GM12878 (cell line): ENCODE measurements at regions not wholly inside any gene's neighbourhood (a gene's known extent, or its start where the extent isn't known, plus 50 kb on each side); places are given as distances from the start of the nearest gene placed in this dataset.

ENCODE experiments used
- ATAC-seq: fragments of 200-7000 bp; cut with Tn5 transposase; 3 replicates; pipeline ENCODE4 v1.9.1; 2020; ENCODE audit warnings: mild to moderate bottlenecking, moderate library complexity
- BruUV-seq: library from RNA; stranded (reverse); fragments of 400-500 nt; replicated peaks from 2 replicates; lab custom pipeline; 2021; lab: Mats Ljungman, UMichigan
- CTCF ChIA-PET: fragments of 300-600 bp; sonication (Branson Sonifier 250); formaldehyde crosslinking; extraction: SDS; loops from one replicate; lab custom pipeline; 2021; ENCODE audit warnings: inconsistent platforms; lab: Yijun Ruan, JAX
- POLR2A ChIA-PET: fragments of 350-600 bp; formaldehyde crosslinking; extraction: SDS; loops from one replicate; lab custom pipeline; 2021; ENCODE audit warnings: inconsistent platforms; lab: Charles Lee
- RAD21 ChIA-PET: fragments of 300-600 bp; sonication (Branson Sonifier 250); formaldehyde crosslinking; loops from one replicate; lab custom pipeline; 2023; ENCODE audit warnings: antibody characterized with exemption; ENCODE audit not compliant: unreplicated experiment; lab: Charles Lee
- SMC1A ChIA-PET: fragments of 300-600 bp; sonication (Branson Sonifier 250); formaldehyde crosslinking; loops from one replicate; lab custom pipeline; 2023; ENCODE audit not compliant: unreplicated experiment, uncharacterized antibody; lab: Charles Lee
- DNase-seq: peaks from one replicate; pipeline ENCODE4 v3.0.0-alpha.2; 2011; ENCODE audit warnings: low read depth, low spot score
- FAIRE-seq: peaks from 3 replicates; lab custom pipeline; 2011; peaks lifted over from hg19 to GRCh38; lab: Jason Lieb, UNC
- H2AFZ ChIP-seq: 2 replicates; pipeline ENCODE4 v1.6.0; 2011; ENCODE audit warnings: low read depth, low read length, control low read depth; ENCODE audit not compliant: control insufficient read depth
- H3K27ac ChIP-seq: 2 replicates; pipeline ENCODE4 v1.5.1; 2011; ENCODE audit warnings: control low read depth; ENCODE audit not compliant: control insufficient read depth, insufficient read depth
- H3K27me3 ChIP-seq, 2 experiments: replicated peaks in 1 of 2; 2 replicates each; pipeline versions ENCODE4 v1.6.0 to v1.6.1; 2011; ENCODE audit warnings: low read length in 1 of 2; ENCODE audit not compliant: control insufficient read depth in 2 of 2, insufficient read depth in 2 of 2
- H3K36me3 ChIP-seq, 2 experiments: 2 replicates each; pipeline ENCODE4 v1.5.1; 2011; ENCODE audit warnings: low read length in 1 of 2; ENCODE audit not compliant: control insufficient read depth in 2 of 2, insufficient read depth in 2 of 2
- H3K4me1 ChIP-seq: 2 replicates; pipeline ENCODE4 v1.6.1; 2011; ENCODE audit warnings: mild to moderate bottlenecking, low read length, moderate library complexity, mixed read lengths; ENCODE audit not compliant: control insufficient read depth, insufficient read depth
- H3K4me2 ChIP-seq: 2 replicates; pipeline ENCODE4 v1.6.0; 2011; ENCODE audit warnings: control low read depth; ENCODE audit not compliant: control insufficient read depth, insufficient read depth
- H3K4me3 ChIP-seq: fragments of 200-600 bp; sonication (generic); 2 replicates; pipeline ENCODE4 v1.5.1; 2016
- H3K79me2 ChIP-seq: 2 replicates; pipeline ENCODE4 v1.6.0; 2011; ENCODE audit warnings: low read length; ENCODE audit not compliant: control insufficient read depth, insufficient read depth
- H3K9ac ChIP-seq: 2 replicates; pipeline ENCODE4 v1.8.0; 2011; ENCODE audit warnings: low read length, control low read depth, mixed read lengths; ENCODE audit not compliant: control insufficient read depth, insufficient read depth
- H3K9me3 ChIP-seq: replicated peaks from 3 replicates; pipeline ENCODE4 v1.5.1; 2011; ENCODE audit warnings: mild to moderate bottlenecking, low read length; ENCODE audit not compliant: control insufficient read depth, insufficient read depth
- H4K20me1 ChIP-seq: 2 replicates; pipeline ENCODE4 v1.6.0; 2011; ENCODE audit not compliant: control insufficient read depth, insufficient read depth
- ASH2L ChIP-seq: fragments of 300-600, 200-600 bp; sonication (generic); IDR thresholded peaks from 2 replicates; pipeline ENCODE4 v1.6.1; 2017; ENCODE audit warnings: low read depth, mild to moderate bottlenecking, borderline replicate concordance
- CHD1 ChIP-seq: IDR thresholded peaks from 2 replicates; pipeline ENCODE4 v1.6.1; 2012; ENCODE audit warnings: low read depth, low read length, improper control_type of control experiment
- DPF2 ChIP-seq: fragments of 450-650 bp; IDR thresholded peaks from 2 replicates; pipeline ENCODE4 v1.6.1; 2017; ENCODE audit warnings: mild to moderate bottlenecking
- GATAD2B ChIP-seq: fragments of 450-650 bp; conservative IDR thresholded peaks from 2 replicates; pipeline ENCODE4 v1.6.1; 2017; ENCODE audit warnings: low read depth, mild to moderate bottlenecking, moderate library complexity
- IRF4 ChIP-seq: IDR thresholded peaks from 2 replicates; pipeline ENCODE4 v1.6.1; 2011; ENCODE audit warnings: low read depth, low read length
- JUND ChIP-seq: IDR thresholded peaks from 2 replicates; pipeline ENCODE4 v1.6.1; 2012; ENCODE audit warnings: low read depth, mild to moderate bottlenecking, low read length, improper control_type of control experiment, moderate library complexity
- MAX ChIP-seq: IDR thresholded peaks from 2 replicates; pipeline ENCODE4 v1.6.1; 2012; ENCODE audit warnings: low read depth, low read length, improper control_type of control experiment
- NFYB ChIP-seq: IDR thresholded peaks from 2 replicates; pipeline ENCODE4 v1.6.1; 2011; ENCODE audit warnings: low read depth, mild to moderate bottlenecking, low read length, improper control_type of control experiment, moderate library complexity; ENCODE audit not compliant: insufficient read depth
- PAX5 ChIP-seq: IDR thresholded peaks from 2 replicates; pipeline ENCODE4 v1.6.1; 2011; ENCODE audit warnings: low read depth, low read length, borderline replicate concordance
- POLR2A ChIP-seq: IDR thresholded peaks from 2 replicates; pipeline ENCODE4 v1.6.1; 2011; ENCODE audit warnings: low read depth, mild to moderate bottlenecking, low read length
- RCOR1 ChIP-seq: conservative IDR thresholded peaks from 2 replicates; pipeline ENCODE4 v1.6.1; 2012; ENCODE audit warnings: low read depth, low read length, improper control_type of control experiment
- RUNX3 ChIP-seq: IDR thresholded peaks from 2 replicates; pipeline ENCODE4 v1.6.1; 2012; ENCODE audit warnings: low read length, inconsistent platforms
- SMAD1 ChIP-seq: fragments of 450-650 bp; IDR thresholded peaks from 2 replicates; pipeline ENCODE4 v1.6.1; 2018; ENCODE audit warnings: mild to moderate bottlenecking, low read depth; ENCODE audit not compliant: partially characterized antibody
- SRF ChIP-seq, 2 experiments: IDR thresholded peaks; 2 replicates each; pipeline ENCODE4 v1.6.1; 2011; ENCODE audit warnings: low read depth in 2 of 2, low read length in 2 of 2, mild to moderate bottlenecking in 1 of 2, moderate library complexity in 1 of 2
- STAT3 ChIP-seq: IDR thresholded peaks from 2 replicates; pipeline ENCODE4 v1.6.1; 2011; ENCODE audit warnings: low read depth, low read length, improper control_type of control experiment
- SUZ12 ChIP-seq: fragments of 200-600 bp; sonication (generic); IDR thresholded peaks from one replicate; pipeline ENCODE4 v1.6.1; 2018; ENCODE audit warnings: antibody characterized with exemption, mild to moderate bottlenecking; ENCODE audit not compliant: unreplicated experiment
- YBX1 ChIP-seq: fragments of 450-650 bp; IDR thresholded peaks from 2 replicates; pipeline ENCODE4 v1.6.1; 2016; ENCODE audit warnings: antibody characterized with exemption
- ZBED1 ChIP-seq: IDR thresholded peaks from 2 replicates; pipeline ENCODE4 v1.6.1; 2016; ENCODE audit warnings: borderline replicate concordance
- ZNF217 ChIP-seq: fragments of 450-650 bp; IDR thresholded peaks from 2 replicates; pipeline ENCODE4 v1.6.1; 2017; ENCODE audit warnings: antibody characterized with exemption, mild to moderate bottlenecking
- WGBS: methylation state at CpG from one replicate; pipeline ENCODE4 v1.1.6; 2016; ENCODE audit warnings: low lambda C conversion rate; ENCODE audit not compliant: insufficient replicate concordance, insufficient coverage; ENCODE audit errors: missing lambda C conversion rate; 5-methylcytosine and 5-hydroxymethylcytosine counted together
- in situ Hi-C: fragments of 300-500 bp; cut with MboI; formaldehyde crosslinking; loops from 9 replicates; pipeline ENCODE4 v1.14.3; 2018; ENCODE audit warnings: mixed read lengths
- intact Hi-C: fragments of 100-400 bp; cut with micrococcal nuclease; formaldehyde crosslinking; loops from one replicate; pipeline ENCODE4 v1.14.2; 2022; ENCODE audit not compliant: unreplicated experiment
- TF ChIP-seq, protein P1 (sequence below): fragments of 450-650 bp; IDR thresholded peaks from 2 replicates; pipeline ENCODE4 v1.6.1; 2017; ENCODE audit warnings: mild to moderate bottlenecking, moderate library complexity

- TF ChIP-seq DPF2 (no peak), ZNF217 (no peak), SMAD1 (no peak), RCOR1 (no peak), PAX5 (no peak)
- TF ChIP-seq, all 136 proteins: peak for 0
Observed at GRCh38 chr17:71200597-71200996, 920.2 kb upstream of the SOX9 start (continued).

DNA sequence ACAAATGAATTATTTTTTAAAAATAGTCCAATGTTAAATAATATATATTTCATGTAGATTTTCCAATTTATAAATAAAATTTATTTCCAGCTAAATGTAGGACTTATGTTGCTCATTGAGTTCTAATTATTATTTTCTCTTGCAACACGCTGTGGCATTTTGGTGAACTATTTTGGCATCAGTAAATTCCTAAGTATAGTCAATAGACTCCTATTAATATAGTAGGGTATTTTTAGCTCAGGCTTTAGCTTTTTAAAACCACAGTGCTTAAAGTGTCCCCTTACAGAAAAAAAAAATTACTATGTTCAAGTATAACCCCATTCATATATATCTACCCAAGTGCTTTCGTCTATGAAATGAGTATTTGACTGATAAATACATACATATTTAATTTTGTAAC is 919.2 kb upstream of the SOX9 start:
- in situ Hi-C loops = no loop called here
- no peak for DNase-seq
- H3K27me3 ChIP-seq = no peaks in the 10 kb centered on the region
- BruUV-seq = no TSS peak
- H2AFZ ChIP-seq = no peak overlapping the region
- POLR2A ChIA-PET = no interaction called here
- no peak overlapping the region for H3K9ac ChIP-seq
- no peaks in the 10 kb centered on the region for H3K4me1 ChIP-seq
- no peak overlapping the region for H3K27ac ChIP-seq
- CTCF ChIA-PET = no interaction called here
- TF ChIP-seq ZBED1 (no peak), PAX5 (no peak), CHD1 (no peak), MAX (no peak), SUZ12 (no peak), JUND (no peak), IRF4 (no peak), POLR2A (no peak), NFYB (no peak), SRF (IDR thresholded peaks at IDR 0.05; ENCODE audit: low read depth in 2 of 2, low read length in 2 of 2) (no peak), ASH2L (no peak), YBX1 (no peak), GATAD2B (no peak), RUNX3 (no peak), STAT3 (no peak)
- TF ChIP-seq, protein P1, sequence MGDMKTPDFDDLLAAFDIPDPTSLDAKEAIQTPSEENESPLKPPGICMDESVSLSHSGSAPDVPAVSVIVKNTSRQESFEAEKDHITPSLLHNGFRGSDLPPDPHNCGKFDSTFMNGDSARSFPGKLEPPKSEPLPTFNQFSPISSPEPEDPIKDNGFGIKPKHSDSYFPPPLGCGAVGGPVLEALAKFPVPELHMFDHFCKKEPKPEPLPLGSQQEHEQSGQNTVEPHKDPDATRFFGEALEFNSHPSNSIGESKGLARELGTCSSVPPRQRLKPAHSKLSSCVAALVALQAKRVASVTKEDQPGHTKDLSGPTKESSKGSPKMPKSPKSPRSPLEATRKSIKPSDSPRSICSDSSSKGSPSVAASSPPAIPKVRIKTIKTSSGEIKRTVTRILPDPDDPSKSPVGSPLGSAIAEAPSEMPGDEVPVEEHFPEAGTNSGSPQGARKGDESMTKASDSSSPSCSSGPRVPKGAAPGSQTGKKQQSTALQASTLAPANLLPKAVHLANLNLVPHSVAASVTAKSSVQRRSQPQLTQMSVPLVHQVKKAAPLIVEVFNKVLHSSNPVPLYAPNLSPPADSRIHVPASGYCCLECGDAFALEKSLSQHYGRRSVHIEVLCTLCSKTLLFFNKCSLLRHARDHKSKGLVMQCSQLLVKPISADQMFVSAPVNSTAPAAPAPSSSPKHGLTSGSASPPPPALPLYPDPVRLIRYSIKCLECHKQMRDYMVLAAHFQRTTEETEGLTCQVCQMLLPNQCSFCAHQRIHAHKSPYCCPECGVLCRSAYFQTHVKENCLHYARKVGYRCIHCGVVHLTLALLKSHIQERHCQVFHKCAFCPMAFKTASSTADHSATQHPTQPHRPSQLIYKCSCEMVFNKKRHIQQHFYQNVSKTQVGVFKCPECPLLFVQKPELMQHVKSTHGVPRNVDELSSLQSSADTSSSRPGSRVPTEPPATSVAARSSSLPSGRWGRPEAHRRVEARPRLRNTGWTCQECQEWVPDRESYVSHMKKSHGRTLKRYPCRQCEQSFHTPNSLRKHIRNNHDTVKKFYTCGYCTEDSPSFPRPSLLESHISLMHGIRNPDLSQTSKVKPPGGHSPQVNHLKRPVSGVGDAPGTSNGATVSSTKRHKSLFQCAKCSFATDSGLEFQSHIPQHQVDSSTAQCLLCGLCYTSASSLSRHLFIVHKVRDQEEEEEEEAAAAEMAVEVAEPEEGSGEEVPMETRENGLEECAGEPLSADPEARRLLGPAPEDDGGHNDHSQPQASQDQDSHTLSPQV = no peak
- TF ChIP-seq, all 136 proteins: peak for 0
- H3K36me3 ChIP-seq = no peaks in the 10 kb centered on the region
- no peak overlapping the region for H3K4me2 ChIP-seq
- no peaks in the 10 kb centered on the region for H4K20me1 ChIP-seq
- H3K79me2 ChIP-seq = no peaks in the 10 kb centered on the region
- no peaks in the 10 kb centered on the region for H3K9me3 ChIP-seq
- intact Hi-C loops = no loop called here
- RAD21 ChIA-PET = no interaction called here
- 0% methylated on average over 2 of the region's 2 CpGs for WGBS
- ATAC-seq (no peak), FAIRE-seq (no peak)
- SMC1A ChIA-PET = interaction anchor here (0.6 kb wide), 1 partner anchor 219 kb away, joined by 4 read pairs; no protein-coding TSS in a partner anchor
- no peak overlapping the region for H3K4me3 ChIP-seq
